MM.1S (cell line): ENCODE measurements at regions not wholly inside any gene's neighbourhood (a gene's known extent, or its start where the extent isn't known, plus 50 kb on each side); places are given as distances from the start of the nearest gene placed in this dataset.

ENCODE experiments used
- EZH2phosphoT487 ChIP-seq: fragments of 300-600 bp; sonication (generic); IDR thresholded peaks from 2 replicates; pipeline ENCODE4 v1.6.1; 2018; ENCODE audit warnings: antibody characterized with exemption, low read length
- TF ChIP-seq, protein P1 (sequence below): fragments of 300-600 bp; sonication (generic); IDR thresholded peaks from 2 replicates; pipeline ENCODE4 v1.5.1; 2016; ENCODE audit warnings: antibody characterized with exemption, low read length, mixed read lengths

DNA sequence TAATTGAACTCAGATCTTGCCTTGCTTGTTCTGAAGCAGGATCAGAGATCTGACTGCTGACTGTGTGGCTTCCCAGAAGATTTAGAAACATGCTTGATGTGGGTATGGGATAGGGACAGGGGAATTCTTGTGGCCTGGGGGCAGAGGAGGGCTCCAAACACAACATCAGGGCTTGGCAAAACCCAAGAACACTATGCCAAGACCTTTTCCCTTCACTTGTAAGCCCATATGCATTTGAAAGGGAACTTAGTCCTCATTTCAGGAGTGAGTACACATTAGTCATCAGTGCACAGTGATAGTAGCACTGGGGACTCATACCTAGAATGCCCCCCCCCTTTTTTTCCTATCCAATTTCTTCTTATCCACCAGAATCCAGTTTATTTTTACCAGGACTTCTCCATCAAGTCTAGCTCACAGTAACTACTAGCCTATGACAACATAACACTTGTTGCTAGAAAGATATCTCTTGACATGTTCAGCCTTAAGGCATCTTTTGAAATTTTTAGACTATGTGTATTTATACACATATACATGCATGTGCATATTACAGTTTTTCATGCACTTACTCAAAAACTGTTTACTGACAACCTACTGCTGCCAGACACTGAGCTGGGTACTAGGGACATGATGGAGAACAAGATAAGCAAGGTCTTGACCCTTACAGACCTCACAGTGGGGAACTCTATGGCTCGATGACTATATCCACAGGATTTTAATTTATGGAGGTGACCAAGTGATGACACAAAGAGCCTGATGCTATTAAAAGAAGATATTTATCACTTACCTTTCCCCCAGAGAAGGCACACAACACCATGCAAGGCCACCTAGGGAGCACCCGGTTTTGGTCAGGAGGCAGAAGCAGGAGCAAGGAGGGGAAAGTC is 158.3 kb upstream of the MAP3K1 start:
- TF ChIP-seq, protein P1, sequence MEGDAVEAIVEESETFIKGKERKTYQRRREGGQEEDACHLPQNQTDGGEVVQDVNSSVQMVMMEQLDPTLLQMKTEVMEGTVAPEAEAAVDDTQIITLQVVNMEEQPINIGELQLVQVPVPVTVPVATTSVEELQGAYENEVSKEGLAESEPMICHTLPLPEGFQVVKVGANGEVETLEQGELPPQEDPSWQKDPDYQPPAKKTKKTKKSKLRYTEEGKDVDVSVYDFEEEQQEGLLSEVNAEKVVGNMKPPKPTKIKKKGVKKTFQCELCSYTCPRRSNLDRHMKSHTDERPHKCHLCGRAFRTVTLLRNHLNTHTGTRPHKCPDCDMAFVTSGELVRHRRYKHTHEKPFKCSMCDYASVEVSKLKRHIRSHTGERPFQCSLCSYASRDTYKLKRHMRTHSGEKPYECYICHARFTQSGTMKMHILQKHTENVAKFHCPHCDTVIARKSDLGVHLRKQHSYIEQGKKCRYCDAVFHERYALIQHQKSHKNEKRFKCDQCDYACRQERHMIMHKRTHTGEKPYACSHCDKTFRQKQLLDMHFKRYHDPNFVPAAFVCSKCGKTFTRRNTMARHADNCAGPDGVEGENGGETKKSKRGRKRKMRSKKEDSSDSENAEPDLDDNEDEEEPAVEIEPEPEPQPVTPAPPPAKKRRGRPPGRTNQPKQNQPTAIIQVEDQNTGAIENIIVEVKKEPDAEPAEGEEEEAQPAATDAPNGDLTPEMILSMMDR, result no peak
- TF ChIP-seq EZH2phosphoT487, result no peak
